OCI-LY1 (cell line): ENCODE measurements at regions not wholly inside any gene's neighbourhood (a gene's known extent, or its start where the extent isn't known, plus 50 kb on each side); places are given as distances from the start of the nearest gene placed in this dataset.

Source experiments
- EZH2 ChIP-seq: fragments of 200-600 bp; sonication (generic), shearing (Covaris generic); IDR thresholded peaks from 2 replicates; pipeline ENCODE4 v1.8.0; 2017; ENCODE audit warnings: borderline replicate concordance, mixed run types, mild to moderate bottlenecking, antibody characterized with exemption, low read length, moderate library complexity, mixed read lengths
- TF ChIP-seq, protein P1 (sequence below): fragments of 200-600 bp; sonication (generic), shearing (Covaris generic); IDR thresholded peaks from 2 replicates; pipeline ENCODE4 v1.5.1; 2017; ENCODE audit warnings: mild to moderate bottlenecking, antibody characterized with exemption, low read length, moderate library complexity, mixed read lengths

DNA sequence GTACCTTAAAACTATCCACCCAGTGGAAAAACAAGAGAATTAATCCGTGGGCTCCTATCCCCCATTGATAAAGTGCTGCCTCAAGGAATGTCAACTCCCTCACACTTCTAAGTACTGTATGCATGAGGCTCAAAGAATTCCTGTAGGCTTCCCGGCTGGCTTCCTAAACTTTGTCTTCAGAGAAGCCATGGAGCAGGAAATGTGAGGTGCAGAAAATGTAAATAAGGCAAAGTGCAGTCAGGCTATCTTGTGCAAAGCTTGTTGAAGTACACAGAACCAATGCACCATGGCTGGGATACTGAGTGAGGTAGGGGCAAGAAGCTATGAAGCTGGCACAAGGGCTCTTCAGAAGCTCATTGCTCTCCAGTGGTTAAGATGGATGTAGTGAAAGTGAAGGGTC lies 611.0 kb downstream of the FSCB start:
- no peak for TF ChIP-seq EZH2
- TF ChIP-seq, protein P1, sequence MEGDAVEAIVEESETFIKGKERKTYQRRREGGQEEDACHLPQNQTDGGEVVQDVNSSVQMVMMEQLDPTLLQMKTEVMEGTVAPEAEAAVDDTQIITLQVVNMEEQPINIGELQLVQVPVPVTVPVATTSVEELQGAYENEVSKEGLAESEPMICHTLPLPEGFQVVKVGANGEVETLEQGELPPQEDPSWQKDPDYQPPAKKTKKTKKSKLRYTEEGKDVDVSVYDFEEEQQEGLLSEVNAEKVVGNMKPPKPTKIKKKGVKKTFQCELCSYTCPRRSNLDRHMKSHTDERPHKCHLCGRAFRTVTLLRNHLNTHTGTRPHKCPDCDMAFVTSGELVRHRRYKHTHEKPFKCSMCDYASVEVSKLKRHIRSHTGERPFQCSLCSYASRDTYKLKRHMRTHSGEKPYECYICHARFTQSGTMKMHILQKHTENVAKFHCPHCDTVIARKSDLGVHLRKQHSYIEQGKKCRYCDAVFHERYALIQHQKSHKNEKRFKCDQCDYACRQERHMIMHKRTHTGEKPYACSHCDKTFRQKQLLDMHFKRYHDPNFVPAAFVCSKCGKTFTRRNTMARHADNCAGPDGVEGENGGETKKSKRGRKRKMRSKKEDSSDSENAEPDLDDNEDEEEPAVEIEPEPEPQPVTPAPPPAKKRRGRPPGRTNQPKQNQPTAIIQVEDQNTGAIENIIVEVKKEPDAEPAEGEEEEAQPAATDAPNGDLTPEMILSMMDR: no peak
